Endothelial cell (in vitro differentiated cells): ENCODE measurements at regions not wholly inside any gene's neighbourhood (a gene's known extent, or its start where the extent isn't known, plus 50 kb on each side); places are given as distances from the start of the nearest gene placed in this dataset.

Experiments
- DNase-seq: peaks from one replicate; pipeline ENCODE4 v3.0.0; 2021; ENCODE audit warnings: low spot score
- H3K27ac Mint-ChIP-seq: one replicate; pipeline ENCODE4 v1.8.0; 2021; ENCODE audit warnings: mixed read lengths, inconsistent platforms; ENCODE audit not compliant: unreplicated experiment
- H3K27me3 Mint-ChIP-seq: one replicate; pipeline ENCODE4 v1.8.0; 2021; ENCODE audit warnings: mild to moderate bottlenecking, moderate library complexity, mixed read lengths, inconsistent platforms; ENCODE audit not compliant: unreplicated experiment
- H3K36me3 Mint-ChIP-seq: one replicate; pipeline ENCODE4 v1.8.0; 2021; ENCODE audit warnings: mild to moderate bottlenecking, low read depth, mixed read lengths, inconsistent platforms; ENCODE audit not compliant: unreplicated experiment
- H3K4me1 Mint-ChIP-seq: one replicate; pipeline ENCODE4 v1.8.0; 2021; ENCODE audit warnings: mild to moderate bottlenecking, mixed read lengths, inconsistent platforms; ENCODE audit not compliant: unreplicated experiment
- H3K4me3 Mint-ChIP-seq: one replicate; pipeline ENCODE4 v1.8.0; 2021; ENCODE audit warnings: mild to moderate bottlenecking, mixed read lengths, inconsistent platforms; ENCODE audit not compliant: unreplicated experiment
- H3K9me3 Mint-ChIP-seq: one replicate; pipeline ENCODE4 v1.8.0; 2021; ENCODE audit warnings: mixed read lengths, inconsistent platforms; ENCODE audit not compliant: unreplicated experiment
- TF ChIP-seq, protein P1 (sequence below): fragments of 200-600 bp; sonication (generic); IDR thresholded peaks from one replicate; pipeline ENCODE4 v1.5.0; 2021; ENCODE audit warnings: antibody characterized with exemption; ENCODE audit not compliant: unreplicated experiment

DNA sequence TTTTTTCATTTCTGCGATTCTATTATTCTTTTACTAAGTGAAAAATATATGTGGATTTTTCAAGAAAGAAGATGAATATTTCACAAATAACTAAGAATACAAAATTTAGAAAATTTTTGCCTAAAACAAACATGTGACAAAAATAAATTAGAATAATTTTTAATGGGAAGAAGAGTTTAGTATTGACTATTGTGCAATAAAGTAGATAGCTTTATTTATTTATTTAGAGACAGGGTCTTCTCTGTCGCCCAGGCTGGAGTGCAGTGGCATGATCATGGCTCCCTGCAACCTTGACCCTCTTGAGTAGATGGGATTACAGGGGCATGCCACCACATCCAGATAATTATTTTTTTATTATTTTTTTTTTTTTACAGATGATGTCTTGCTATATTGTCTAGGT, 95.3 kb upstream of the PAQR3 start:
- TF ChIP-seq, protein P1, sequence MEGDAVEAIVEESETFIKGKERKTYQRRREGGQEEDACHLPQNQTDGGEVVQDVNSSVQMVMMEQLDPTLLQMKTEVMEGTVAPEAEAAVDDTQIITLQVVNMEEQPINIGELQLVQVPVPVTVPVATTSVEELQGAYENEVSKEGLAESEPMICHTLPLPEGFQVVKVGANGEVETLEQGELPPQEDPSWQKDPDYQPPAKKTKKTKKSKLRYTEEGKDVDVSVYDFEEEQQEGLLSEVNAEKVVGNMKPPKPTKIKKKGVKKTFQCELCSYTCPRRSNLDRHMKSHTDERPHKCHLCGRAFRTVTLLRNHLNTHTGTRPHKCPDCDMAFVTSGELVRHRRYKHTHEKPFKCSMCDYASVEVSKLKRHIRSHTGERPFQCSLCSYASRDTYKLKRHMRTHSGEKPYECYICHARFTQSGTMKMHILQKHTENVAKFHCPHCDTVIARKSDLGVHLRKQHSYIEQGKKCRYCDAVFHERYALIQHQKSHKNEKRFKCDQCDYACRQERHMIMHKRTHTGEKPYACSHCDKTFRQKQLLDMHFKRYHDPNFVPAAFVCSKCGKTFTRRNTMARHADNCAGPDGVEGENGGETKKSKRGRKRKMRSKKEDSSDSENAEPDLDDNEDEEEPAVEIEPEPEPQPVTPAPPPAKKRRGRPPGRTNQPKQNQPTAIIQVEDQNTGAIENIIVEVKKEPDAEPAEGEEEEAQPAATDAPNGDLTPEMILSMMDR = no peak
- DNase-seq = no peak
- Mint-ChIP-seq H3K36me3 (no peaks in the 10 kb centered on the region), H3K4me3 (no peak overlapping the region), H3K4me1 (no peaks in the 10 kb centered on the region), H3K27me3 (no peaks in the 10 kb centered on the region), H3K9me3 (no peaks in the 10 kb centered on the region), H3K27ac (no peak overlapping the region)

DNA sequence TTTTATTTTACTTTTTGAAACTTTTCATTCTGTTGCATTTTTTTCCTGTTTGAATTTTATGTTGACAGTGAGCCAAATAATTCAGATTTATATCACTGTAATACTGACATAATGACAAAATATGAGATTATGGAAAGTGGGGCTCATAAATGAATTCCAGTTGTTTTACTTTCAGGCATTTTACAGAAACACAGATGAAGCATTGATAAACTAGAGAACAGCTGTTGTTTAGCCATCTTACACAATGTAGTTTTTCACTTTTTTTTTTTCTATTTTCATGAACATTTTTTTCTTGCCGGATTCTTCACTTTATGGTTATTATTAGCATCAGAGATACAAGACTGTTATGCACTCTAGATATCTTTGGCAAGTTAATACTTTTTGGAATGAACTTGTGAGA, 91.7 kb upstream of the PAQR3 start:
- Mint-ChIP-seq H3K36me3 (no peaks in the 10 kb centered on the region), H3K27ac (no peak overlapping the region), H3K27me3 (no peaks in the 10 kb centered on the region), H3K4me1 (no peaks in the 10 kb centered on the region), H3K4me3 (no peak overlapping the region), H3K9me3 (no peaks in the 10 kb centered on the region)
- no peak for DNase-seq
- TF ChIP-seq, protein P1 = no peak

DNA sequence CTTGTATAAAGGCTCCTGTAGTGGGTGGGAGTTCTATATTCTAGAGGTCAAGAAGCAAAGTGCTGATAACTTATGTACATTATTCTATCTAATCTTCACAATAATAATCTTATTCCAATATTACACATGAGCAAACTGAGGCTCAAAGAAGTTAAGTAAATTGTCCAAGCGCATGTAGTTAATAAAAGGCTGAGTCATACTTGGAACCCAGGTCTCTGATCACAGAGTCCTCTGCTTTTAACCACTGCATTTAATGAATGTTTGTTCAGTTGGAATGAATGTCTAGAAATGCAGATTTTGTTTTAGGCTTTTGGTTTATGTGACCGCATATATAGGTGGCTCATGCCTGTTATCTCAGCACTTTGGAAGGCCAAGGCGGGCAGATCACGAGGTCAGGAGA, 88.4 kb upstream of the PAQR3 start:
- TF ChIP-seq, protein P1 = no peak
- Mint-ChIP-seq H3K27me3 (no peaks in the 10 kb centered on the region), H3K4me3 (no peak overlapping the region), H3K36me3 (no peaks in the 10 kb centered on the region), H3K9me3 (no peaks in the 10 kb centered on the region), H3K27ac (no peak overlapping the region), H3K4me1 (no peaks in the 10 kb centered on the region)
- no peak for DNase-seq

DNA sequence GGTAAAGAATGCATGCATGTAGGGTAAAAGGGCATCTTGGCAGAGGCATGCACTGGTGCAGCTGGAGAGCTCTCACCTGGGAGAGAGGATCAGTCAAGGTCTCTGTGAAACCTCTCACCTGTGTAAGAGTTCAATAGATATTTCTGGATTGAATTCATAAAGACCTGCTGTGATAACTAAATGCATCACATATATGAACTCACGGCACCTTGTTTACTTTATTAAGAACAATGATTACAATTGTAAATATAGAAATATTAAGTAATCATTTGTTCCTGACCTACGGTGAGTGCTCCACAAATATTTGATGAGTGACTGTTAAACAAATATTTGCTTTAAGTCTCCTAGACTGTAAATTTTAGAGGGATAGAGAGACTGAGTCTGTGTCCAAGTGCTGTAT, 85.9 kb upstream of the PAQR3 start:
- no peak overlapping the region for H3K27ac Mint-ChIP-seq
- TF ChIP-seq, protein P1 = no peak

DNA sequence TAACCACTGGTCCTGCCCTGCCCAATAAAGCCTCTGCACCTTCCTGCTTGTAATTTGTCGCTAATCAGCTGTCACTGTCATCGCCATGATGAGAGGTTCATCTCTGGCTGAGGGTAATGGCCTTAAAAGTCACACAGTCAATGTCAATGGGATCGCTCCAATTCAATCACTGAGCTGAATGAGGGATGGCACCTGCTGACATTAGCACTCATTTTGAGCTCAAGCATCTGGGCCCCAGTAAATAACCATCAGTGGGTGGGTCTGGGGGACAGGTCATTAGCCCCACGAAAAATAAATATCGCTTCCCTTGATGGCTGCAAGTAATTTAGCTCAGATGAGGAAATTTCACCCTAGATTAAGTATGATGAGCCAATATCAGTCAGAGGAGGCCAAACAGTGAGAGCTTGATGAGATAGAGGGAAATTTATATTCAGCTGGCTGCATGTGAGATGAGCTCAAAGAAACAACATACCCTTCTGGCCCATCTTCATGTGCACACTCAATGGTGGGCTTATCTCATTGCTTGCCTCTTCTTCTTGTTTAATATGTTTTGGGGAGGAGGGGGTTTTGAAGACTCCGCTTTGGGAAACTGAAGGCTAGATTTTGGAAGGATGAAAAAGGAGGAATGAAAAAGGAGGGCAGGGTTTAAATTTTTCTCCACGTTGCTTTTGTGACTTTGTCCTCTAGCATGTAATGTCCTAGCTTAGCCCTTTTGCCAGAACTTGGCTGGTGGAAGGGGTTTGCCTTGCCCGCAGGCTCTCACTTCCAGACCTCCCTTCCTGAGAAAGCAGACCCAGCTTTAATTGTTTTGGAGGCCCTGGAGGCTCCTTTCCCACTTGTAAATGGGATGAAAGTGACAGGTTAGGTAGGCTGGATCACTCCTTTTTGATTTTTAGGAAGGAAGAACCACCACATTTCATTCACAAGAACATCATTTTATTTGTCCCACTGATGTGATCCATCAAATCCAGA, 84.8 kb upstream of the PAQR3 start:
- no peak for DNase-seq
- TF ChIP-seq, protein P1 = no peak
- Mint-ChIP-seq H3K4me1 (no peaks in the 10 kb centered on the region), H3K36me3 (no peaks in the 10 kb centered on the region), H3K27me3 (no peaks in the 10 kb centered on the region), H3K9me3 (no peaks in the 10 kb centered on the region), H3K4me3 (no peak overlapping the region), H3K27ac (no peak overlapping the region)

More for the DNA sequence above, 85.9 kb upstream of the PAQR3 start:
- no peak for DNase-seq
- no peaks in the 10 kb centered on the region for H3K36me3 Mint-ChIP-seq
- H3K9me3 Mint-ChIP-seq = no peaks in the 10 kb centered on the region
- H3K27me3 Mint-ChIP-seq = no peaks in the 10 kb centered on the region
- H3K4me1 Mint-ChIP-seq = no peaks in the 10 kb centered on the region
- no peak overlapping the region for H3K4me3 Mint-ChIP-seq
